ENCODE measurements at regions not wholly inside any gene's neighbourhood (a gene's known extent, or its start where the extent isn't known, plus 50 kb on each side); places are given as distances from the start of the nearest gene placed in this dataset.

- 90% methylated on average over 2 of the region's 2 CpGs for WGBS
These were observed 172.1 kb downstream of the PRL start for GRCh38 chr6:22124756-22125155.

GRCh38 chr6:22126910-22127309 is 169.9 kb downstream of the PRL start:
- WGBS: 87% methylated on average over 1 of the region's 1 CpG
- DNase-seq (ENCODE audit: low spot score): no peak
- Histone ChIP-seq H3K4me1 (ENCODE audit: control insufficient read depth in 4 of 4, insufficient read depth in 4 of 4, low read length in 3 of 4) (no peaks in the 10 kb centered on the region), H3K9ac (ENCODE audit: low read depth in 1 of 2, low read length in 2 of 2) (no peak overlapping the region), H3K36me3 (ENCODE audit: control insufficient read depth in 4 of 4, insufficient read depth in 3 of 4, low read depth in 1 of 4, low read length in 3 of 4) (no peaks in the 10 kb centered on the region), H3K9me3 (ENCODE audit: control insufficient read depth in 4 of 4, low read length in 3 of 4) (peaks cover 0 to 6% (median 2%) of the 10 kb centered on the region in 4 donors), H3K27me3 (ENCODE audit: control insufficient read depth in 4 of 4, insufficient read depth in 4 of 4, low read length in 3 of 4) (no peaks in the 10 kb centered on the region), H3K27ac (ENCODE audit: low read depth in 1 of 2, low read length in 2 of 2) (no peak overlapping the region), H3K4me3 (ENCODE audit: low read depth in 1 of 3, low read length in 3 of 3) (no peak overlapping the region)
- no peak for TF ChIP-seq ATF3 (IDR thresholded peaks at IDR 0.05)
- no peak for TF ChIP-seq HNF4A (conservative IDR thresholded peaks at IDR 0.05)
- no peak for TF ChIP-seq TAF1 (conservative IDR thresholded peaks at IDR 0.05)
- no peak for TF ChIP-seq ZBTB33 (IDR thresholded peaks at IDR 0.05)
- no peak for TF ChIP-seq GABPA (IDR thresholded peaks at IDR 0.05 in 1 of 2, conservative IDR thresholded peaks at IDR 0.05 in 1 of 2)
- no peak for TF ChIP-seq FOXA2 (IDR thresholded peaks at IDR 0.05)
- TF ChIP-seq, protein P1, sequence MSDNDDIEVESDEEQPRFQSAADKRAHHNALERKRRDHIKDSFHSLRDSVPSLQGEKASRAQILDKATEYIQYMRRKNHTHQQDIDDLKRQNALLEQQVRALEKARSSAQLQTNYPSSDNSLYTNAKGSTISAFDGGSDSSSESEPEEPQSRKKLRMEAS (IDR thresholded peaks at IDR 0.05): no peak
- TF ChIP-seq YY1 (IDR thresholded peaks at IDR 0.05): no peak
- no peak for TF ChIP-seq NR2F2 (IDR thresholded peaks at IDR 0.05)
- TF ChIP-seq RXRA (IDR thresholded peaks at IDR 0.05): no peak
- TF ChIP-seq FOXA1 (IDR thresholded peaks at IDR 0.05): no peak
- TF ChIP-seq REST (IDR thresholded peaks at IDR 0.05): no peak
- TF ChIP-seq HNF4G (IDR thresholded peaks at IDR 0.05): no peak
- TF ChIP-seq, protein P2, sequence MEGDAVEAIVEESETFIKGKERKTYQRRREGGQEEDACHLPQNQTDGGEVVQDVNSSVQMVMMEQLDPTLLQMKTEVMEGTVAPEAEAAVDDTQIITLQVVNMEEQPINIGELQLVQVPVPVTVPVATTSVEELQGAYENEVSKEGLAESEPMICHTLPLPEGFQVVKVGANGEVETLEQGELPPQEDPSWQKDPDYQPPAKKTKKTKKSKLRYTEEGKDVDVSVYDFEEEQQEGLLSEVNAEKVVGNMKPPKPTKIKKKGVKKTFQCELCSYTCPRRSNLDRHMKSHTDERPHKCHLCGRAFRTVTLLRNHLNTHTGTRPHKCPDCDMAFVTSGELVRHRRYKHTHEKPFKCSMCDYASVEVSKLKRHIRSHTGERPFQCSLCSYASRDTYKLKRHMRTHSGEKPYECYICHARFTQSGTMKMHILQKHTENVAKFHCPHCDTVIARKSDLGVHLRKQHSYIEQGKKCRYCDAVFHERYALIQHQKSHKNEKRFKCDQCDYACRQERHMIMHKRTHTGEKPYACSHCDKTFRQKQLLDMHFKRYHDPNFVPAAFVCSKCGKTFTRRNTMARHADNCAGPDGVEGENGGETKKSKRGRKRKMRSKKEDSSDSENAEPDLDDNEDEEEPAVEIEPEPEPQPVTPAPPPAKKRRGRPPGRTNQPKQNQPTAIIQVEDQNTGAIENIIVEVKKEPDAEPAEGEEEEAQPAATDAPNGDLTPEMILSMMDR (IDR thresholded peaks at IDR 0.05; ENCODE audit: low read depth, low read length, missing input control): no peak
- TF ChIP-seq EGR1 (IDR thresholded peaks at IDR 0.05; ENCODE audit: low read depth in 2 of 2): no peak
- TF ChIP-seq RAD21 (IDR thresholded peaks at IDR 0.05): no peak
- no peak for TF ChIP-seq JUND (IDR thresholded peaks at IDR 0.05)
- TF ChIP-seq SP1 (IDR thresholded peaks at IDR 0.05): no peak

More at GRCh38 chr6:22124756-22125155, 172.1 kb downstream of the PRL start:
- no peak overlapping the region for H3K27ac ChIP-seq (ENCODE audit: low read depth in 1 of 2, low read length in 2 of 2)
- no peaks in the 10 kb centered on the region for H3K9me3 ChIP-seq (ENCODE audit: control insufficient read depth in 4 of 4, low read length in 3 of 4)
- DNase-seq (ENCODE audit: low spot score): no peak
- H3K4me1 ChIP-seq (ENCODE audit: control insufficient read depth in 4 of 4, insufficient read depth in 4 of 4, low read length in 3 of 4): no peaks in the 10 kb centered on the region
- H3K4me3 ChIP-seq (ENCODE audit: low read depth in 1 of 3, low read length in 3 of 3): no peak overlapping the region
- no peaks in the 10 kb centered on the region for H3K27me3 ChIP-seq (ENCODE audit: control insufficient read depth in 4 of 4, insufficient read depth in 4 of 4, low read length in 3 of 4)
- no peaks in the 10 kb centered on the region for H3K36me3 ChIP-seq (ENCODE audit: control insufficient read depth in 4 of 4, insufficient read depth in 3 of 4, low read depth in 1 of 4, low read length in 3 of 4)
- no peak overlapping the region for H3K9ac ChIP-seq (ENCODE audit: low read depth in 1 of 2, low read length in 2 of 2)
- TF ChIP-seq, protein P1 (IDR thresholded peaks at IDR 0.05): no peak
